Fibroblast of pulmonary artery (primary cell): ENCODE measurements at regions not wholly inside any gene's neighbourhood (a gene's known extent, or its start where the extent isn't known, plus 50 kb on each side); places are given as distances from the start of the nearest gene placed in this dataset.

ENCODE experiments used
- DNase-seq: peaks from one replicate; pipeline ENCODE4 v3.0.0-alpha.2; 2010; ENCODE audit warnings: low read depth
- H3K4me3 ChIP-seq: replicated peaks from 2 replicates; pipeline ENCODE4 v1.5.1; 2011; ENCODE audit warnings: low read depth, mild to moderate bottlenecking, control low read depth, low read length, moderate library complexity
- TF ChIP-seq, protein P1 (sequence below): IDR thresholded peaks from 2 replicates; pipeline ENCODE4 v1.5.1; 2011; ENCODE audit warnings: mild to moderate bottlenecking, control low read depth, low read length, inconsistent platforms; ENCODE audit errors: missing control alignments

DNA sequence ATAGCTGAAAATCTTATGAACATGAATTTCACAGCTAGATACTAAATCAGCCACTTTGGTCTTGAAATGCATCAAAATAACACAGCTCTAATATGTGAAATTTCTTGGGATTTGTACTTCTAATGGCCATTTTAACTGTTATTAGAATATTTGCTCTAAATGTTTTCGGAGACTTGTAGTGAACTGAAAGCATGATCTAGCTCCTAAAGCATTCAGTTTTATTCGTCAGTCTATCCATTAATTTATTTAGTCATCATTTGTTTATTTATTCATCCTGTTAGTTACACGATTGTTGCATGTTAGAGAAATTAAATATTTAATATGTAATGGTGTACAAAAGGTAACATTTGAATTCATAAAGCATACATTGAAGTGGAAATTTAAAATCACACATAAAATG is 1132.7 kb downstream of the SLITRK1 start:
- no peak for DNase-seq
- TF ChIP-seq, protein P1, sequence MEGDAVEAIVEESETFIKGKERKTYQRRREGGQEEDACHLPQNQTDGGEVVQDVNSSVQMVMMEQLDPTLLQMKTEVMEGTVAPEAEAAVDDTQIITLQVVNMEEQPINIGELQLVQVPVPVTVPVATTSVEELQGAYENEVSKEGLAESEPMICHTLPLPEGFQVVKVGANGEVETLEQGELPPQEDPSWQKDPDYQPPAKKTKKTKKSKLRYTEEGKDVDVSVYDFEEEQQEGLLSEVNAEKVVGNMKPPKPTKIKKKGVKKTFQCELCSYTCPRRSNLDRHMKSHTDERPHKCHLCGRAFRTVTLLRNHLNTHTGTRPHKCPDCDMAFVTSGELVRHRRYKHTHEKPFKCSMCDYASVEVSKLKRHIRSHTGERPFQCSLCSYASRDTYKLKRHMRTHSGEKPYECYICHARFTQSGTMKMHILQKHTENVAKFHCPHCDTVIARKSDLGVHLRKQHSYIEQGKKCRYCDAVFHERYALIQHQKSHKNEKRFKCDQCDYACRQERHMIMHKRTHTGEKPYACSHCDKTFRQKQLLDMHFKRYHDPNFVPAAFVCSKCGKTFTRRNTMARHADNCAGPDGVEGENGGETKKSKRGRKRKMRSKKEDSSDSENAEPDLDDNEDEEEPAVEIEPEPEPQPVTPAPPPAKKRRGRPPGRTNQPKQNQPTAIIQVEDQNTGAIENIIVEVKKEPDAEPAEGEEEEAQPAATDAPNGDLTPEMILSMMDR, result no peak
- H3K4me3 ChIP-seq, result no peak overlapping the region

DNA sequence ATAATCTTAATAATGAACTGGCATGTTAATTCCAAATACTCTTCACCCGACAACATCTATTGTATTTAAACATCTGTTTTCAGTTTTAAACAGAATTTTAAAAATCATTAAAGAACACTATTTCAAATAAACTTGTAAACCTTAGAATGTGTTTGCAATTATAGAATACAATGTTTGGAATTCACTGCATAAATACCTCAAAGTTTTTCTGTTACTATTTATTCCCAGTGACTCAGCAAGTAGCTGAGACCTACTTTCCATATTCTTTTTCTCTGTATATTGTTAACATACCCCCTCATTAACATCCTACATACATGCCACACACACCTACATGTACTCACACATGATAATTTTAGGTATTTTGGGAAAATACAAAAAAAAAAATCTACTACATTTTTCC is 1134.3 kb downstream of the SLITRK1 start:
- peak; percentile 36 for DNase-seq
- TF ChIP-seq, protein P1, result no peak

GRCh38 chr13:82747291-82747690 is 1135.0 kb downstream of the SLITRK1 start:
- no peak for DNase-seq
- TF ChIP-seq, protein P1, result no peak
- no peak overlapping the region for H3K4me3 ChIP-seq

More for the DNA sequence above, 1134.3 kb downstream of the SLITRK1 start:
- H3K4me3 ChIP-seq, result no peak overlapping the region

GRCh38 chr13:82740442-82740841 is 1141.8 kb downstream of the SLITRK1 start:
- TF ChIP-seq, protein P1, result no peak
- no peak overlapping the region for H3K4me3 ChIP-seq
- no peak for DNase-seq

DNA sequence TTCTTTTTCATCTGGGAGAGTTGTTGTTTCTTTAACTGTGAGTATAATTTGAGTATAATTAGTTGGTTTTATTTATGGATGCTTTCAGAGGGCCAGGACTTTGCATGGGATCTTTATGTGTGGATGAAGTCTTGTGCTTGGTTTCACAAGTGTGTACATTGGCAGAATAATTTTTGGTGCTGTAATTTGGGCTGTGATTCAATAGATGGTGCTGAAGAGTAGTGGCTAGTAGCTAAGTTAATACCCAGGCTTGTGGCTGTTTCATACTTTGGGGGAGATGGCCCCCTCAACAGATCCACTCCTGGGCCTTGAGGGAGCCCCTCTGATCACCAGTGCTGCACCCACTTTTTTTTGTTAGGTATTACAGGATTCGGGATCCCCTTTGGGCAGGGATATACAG is 1142.4 kb downstream of the SLITRK1 start:
- TF ChIP-seq, protein P1, result peak; percentile 53
- peak; percentile 48 for DNase-seq

GRCh38 chr13:82729401-82729800 is 1152.9 kb downstream of the SLITRK1 start:
- no peak overlapping the region for H3K4me3 ChIP-seq
- TF ChIP-seq, protein P1, result no peak
- DNase-seq, result no peak

More for the DNA sequence above, 1142.4 kb downstream of the SLITRK1 start:
- H3K4me3 ChIP-seq, result no peak overlapping the region

DNA sequence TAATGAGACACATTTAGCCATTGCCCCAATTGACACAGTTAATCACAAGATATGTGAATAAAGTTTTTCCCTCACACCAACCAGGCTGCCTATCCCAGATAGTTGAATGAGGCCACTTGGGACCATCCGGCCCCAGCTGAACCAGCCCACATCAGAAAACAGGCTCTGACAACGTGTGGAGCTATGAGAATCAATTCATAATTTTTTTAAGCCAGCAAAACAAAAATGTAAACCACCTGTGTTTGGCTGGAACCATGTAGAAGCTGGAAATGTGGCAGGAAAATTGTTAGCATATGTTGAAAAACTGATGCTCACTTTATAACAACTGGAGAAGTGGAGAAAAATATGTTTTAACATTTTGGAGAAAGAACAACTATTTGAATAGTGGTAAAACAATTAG is 1161.3 kb downstream of the SLITRK1 start:
- DNase-seq, result no peak
- H3K4me3 ChIP-seq, result no peak overlapping the region
- TF ChIP-seq, protein P1, result no peak
